Panc1 (cell line): ENCODE measurements at regions not wholly inside any gene's neighbourhood (a gene's known extent, or its start where the extent isn't known, plus 50 kb on each side); places are given as distances from the start of the nearest gene placed in this dataset.
"Not testable (repeated sequence)": the region's sequence is repeated elsewhere in the genome, so short reads cannot be mapped to it uniquely, and the experiment has no call there.

ENCODE experiments used
- ATAC-seq: fragments of 200-7000 bp; cut with Tn5 transposase; 2 replicates; pipeline ENCODE4 v1.9.1; 2020; ENCODE audit warnings: mild to moderate bottlenecking, moderate library complexity
- BruUV-seq: library from RNA; stranded (reverse); fragments of 400-500 nt; replicated peaks from 2 replicates; lab custom pipeline; 2021; lab: Mats Ljungman, UMichigan
- CTCF ChIA-PET: fragments of 300-600 bp; sonication (Branson Sonifier 250); formaldehyde crosslinking; loops from one replicate; lab custom pipeline; 2022; ENCODE audit warnings: antibody characterized with exemption; lab: Charles Lee
- POLR2A ChIA-PET: fragments of 300-600 bp; sonication (Branson Sonifier 250); formaldehyde crosslinking; loops from one replicate; lab custom pipeline; 2022; ENCODE audit warnings: antibody characterized with exemption; lab: Charles Lee
- DNase-seq: peaks from one replicate; pipeline ENCODE4 v3.0.0-alpha.2; 2010; ENCODE audit warnings: low read depth, low spot score
- H3K27ac ChIP-seq: 2 replicates; pipeline ENCODE4 v1.5.1; 2011; ENCODE audit warnings: mild to moderate bottlenecking, low read length, inconsistent platforms
- H3K27me3 ChIP-seq: fragments of 200-500 bp; sonication (Bioruptor generic); 2 replicates; pipeline ENCODE4 v1.6.0; 2014; ENCODE audit warnings: low read length, inconsistent platforms; ENCODE audit not compliant: control insufficient read depth, insufficient read depth
- H3K36me3 ChIP-seq: fragments of 200-500 bp; sonication (Bioruptor generic); 2 replicates; pipeline ENCODE4 v1.5.1; 2014; ENCODE audit warnings: inconsistent platforms, mild to moderate bottlenecking, low read length, moderate library complexity; ENCODE audit not compliant: control insufficient read depth, insufficient read depth
- H3K4me1 ChIP-seq: 2 replicates; pipeline ENCODE4 v1.5.1; 2011; ENCODE audit warnings: inconsistent platforms, mild to moderate bottlenecking, low read length, moderate library complexity; ENCODE audit not compliant: control insufficient read depth, insufficient read depth
- H3K4me3 ChIP-seq, 2 experiments: 2 replicates each; pipeline ENCODE4 v1.5.1; 2011 to 2012; ENCODE audit warnings: low read depth in 2 of 2, low read length in 2 of 2, mild to moderate bottlenecking in 2 of 2, inconsistent platforms in 1 of 2, moderate library complexity in 1 of 2
- H3K9me3 ChIP-seq: fragments of 200-500 bp; sonication (Bioruptor generic); 2 replicates; pipeline ENCODE4 v1.5.1; 2014; ENCODE audit warnings: low read depth, mild to moderate bottlenecking, inconsistent platforms, low read length, moderate library complexity; ENCODE audit not compliant: control insufficient read depth, insufficient read depth
- CTCF ChIP-seq: fragments of 450-650 bp; IDR thresholded peaks from 2 replicates; pipeline ENCODE4 v1.5.1; 2017; ENCODE audit warnings: mild to moderate bottlenecking
- POLR2AphosphoS5 ChIP-seq: IDR thresholded peaks from 2 replicates; pipeline ENCODE4 v1.6.1; 2012; ENCODE audit warnings: mild to moderate bottlenecking, low read depth, low read length, moderate library complexity
- SIN3A ChIP-seq: IDR thresholded peaks from 2 replicates; pipeline ENCODE4 v1.6.1; 2012; ENCODE audit warnings: low read depth, mild to moderate bottlenecking, low read length, moderate library complexity, borderline replicate concordance; ENCODE audit not compliant: insufficient read depth
- TCF7L2 ChIP-seq: IDR thresholded peaks from 2 replicates; pipeline ENCODE4 v1.6.1; 2011; ENCODE audit warnings: mild to moderate bottlenecking, low read depth, low read length, inconsistent platforms
- in situ Hi-C: cut with HindIII; loops from 2 replicates; pipeline ENCODE4 v1.10.0; 2016; ENCODE audit warnings: low sequenced_read_pairs, low pct_unique_long_range_greater_than_20kb
- intact Hi-C: fragments of 100-400 bp; cut with micrococcal nuclease; formaldehyde crosslinking; loops from one replicate; pipeline ENCODE4 v1.10.0; 2022; ENCODE audit not compliant: unreplicated experiment

- CTCF ChIA-PET, H3K27ac ChIP-seq, BruUV-seq, in situ Hi-C loops, H3K36me3 ChIP-seq, DNase-seq, H3K9me3 ChIP-seq, POLR2A ChIA-PET, intact Hi-C loops, ATAC-seq, H3K4me3 ChIP-seq, H3K27me3 ChIP-seq, H3K4me1 ChIP-seq: not testable (repeated sequence)
Measured at GRCh38 chr3:75388486-75389124, 275.5 kb upstream of the FRG2C start.

GRCh38 chr3:75393288-75393694 lies 270.8 kb upstream of the FRG2C start:
- H3K36me3 ChIP-seq, CTCF ChIA-PET, H3K27ac ChIP-seq, H3K27me3 ChIP-seq, H3K4me1 ChIP-seq, DNase-seq, H3K4me3 ChIP-seq, H3K9me3 ChIP-seq, ATAC-seq, POLR2A ChIA-PET, BruUV-seq, intact Hi-C loops, in situ Hi-C loops: not testable (repeated sequence)

- H3K9me3 ChIP-seq, H3K27ac ChIP-seq, H3K4me1 ChIP-seq, CTCF ChIA-PET, H3K27me3 ChIP-seq, BruUV-seq, POLR2A ChIA-PET, intact Hi-C loops, DNase-seq, H3K36me3 ChIP-seq, H3K4me3 ChIP-seq, ATAC-seq, in situ Hi-C loops: not testable (repeated sequence)
Measured at GRCh38 chr3:75394102-75394501, 270.0 kb upstream of the FRG2C start.

GRCh38 chr3:75394562-75395360 lies 269.4 kb upstream of the FRG2C start:
- ATAC-seq, CTCF ChIA-PET, BruUV-seq, H3K27ac ChIP-seq, DNase-seq, H3K4me1 ChIP-seq, H3K36me3 ChIP-seq, in situ Hi-C loops, H3K4me3 ChIP-seq, POLR2A ChIA-PET, H3K9me3 ChIP-seq, H3K27me3 ChIP-seq, intact Hi-C loops: not testable (repeated sequence)

GRCh38 chr3:75395580-75396315 lies 268.4 kb upstream of the FRG2C start:
- Histone ChIP-seq H3K36me3 (no peaks in the 10 kb centered on the region), H3K9me3 (no peaks in the 10 kb centered on the region), H3K27me3 (no peaks in the 10 kb centered on the region), H3K27ac (no peak overlapping the region), H3K4me1 (no peaks in the 10 kb centered on the region), H3K4me3 (peak overlapping the region in 1 of 2 experiments; percentile 12; a peak in 1 of 4 replicates)
- in situ Hi-C loops (no loop called here), intact Hi-C loops (no loop called here)
- POLR2A ChIA-PET, result no interaction called here
- DNase-seq, result no peak
- no TSS peak for BruUV-seq
- no peak for ATAC-seq
- CTCF ChIA-PET, result no interaction called here
- no peak for TF ChIP-seq TCF7L2
- no peak for TF ChIP-seq CTCF
- TF ChIP-seq POLR2AphosphoS5, result no peak
- no peak for TF ChIP-seq SIN3A
